ENCODE measurements at regions not wholly inside any gene's neighbourhood (a gene's known extent, or its start where the extent isn't known, plus 50 kb on each side); places are given as distances from the start of the nearest gene placed in this dataset.

DNA sequence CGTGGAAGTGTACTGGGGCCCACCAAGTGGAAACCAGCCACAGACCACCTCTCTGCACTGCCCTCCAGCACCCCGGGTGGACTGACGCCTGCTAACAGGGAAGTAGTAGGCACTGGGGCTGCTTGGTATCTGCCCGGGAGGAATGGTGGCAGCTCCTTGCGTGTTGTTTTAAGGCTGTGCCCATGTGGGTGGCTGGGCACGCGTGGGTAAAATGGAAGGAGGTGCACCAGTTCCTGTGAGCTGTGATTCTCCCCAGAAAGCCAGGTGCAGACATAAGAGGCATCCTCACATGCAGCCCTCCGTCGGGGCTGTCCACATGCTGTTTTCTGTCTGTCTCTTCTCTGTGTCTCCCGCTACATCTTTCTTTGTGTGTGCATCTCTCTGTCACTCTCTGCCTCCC, 122.3 kb downstream of the ENGASE start:
- TF ChIP-seq CTCF (conservative IDR thresholded peaks at IDR 0.05; ENCODE audit: low read depth, low read length) = no peak
- DNase-seq (ENCODE audit: low read depth) = no peak
- H3K4me3 ChIP-seq (ENCODE audit: low read length) = no peak overlapping the region

GRCh38 chr17:79192503-79193351, 118.1 kb downstream of the ENGASE start:
- TF ChIP-seq CTCF (conservative IDR thresholded peaks at IDR 0.05; ENCODE audit: low read depth, low read length) = no peak
- no peak for DNase-seq (ENCODE audit: low read depth)
- no peak overlapping the region for H3K4me3 ChIP-seq (ENCODE audit: low read length)

DNA sequence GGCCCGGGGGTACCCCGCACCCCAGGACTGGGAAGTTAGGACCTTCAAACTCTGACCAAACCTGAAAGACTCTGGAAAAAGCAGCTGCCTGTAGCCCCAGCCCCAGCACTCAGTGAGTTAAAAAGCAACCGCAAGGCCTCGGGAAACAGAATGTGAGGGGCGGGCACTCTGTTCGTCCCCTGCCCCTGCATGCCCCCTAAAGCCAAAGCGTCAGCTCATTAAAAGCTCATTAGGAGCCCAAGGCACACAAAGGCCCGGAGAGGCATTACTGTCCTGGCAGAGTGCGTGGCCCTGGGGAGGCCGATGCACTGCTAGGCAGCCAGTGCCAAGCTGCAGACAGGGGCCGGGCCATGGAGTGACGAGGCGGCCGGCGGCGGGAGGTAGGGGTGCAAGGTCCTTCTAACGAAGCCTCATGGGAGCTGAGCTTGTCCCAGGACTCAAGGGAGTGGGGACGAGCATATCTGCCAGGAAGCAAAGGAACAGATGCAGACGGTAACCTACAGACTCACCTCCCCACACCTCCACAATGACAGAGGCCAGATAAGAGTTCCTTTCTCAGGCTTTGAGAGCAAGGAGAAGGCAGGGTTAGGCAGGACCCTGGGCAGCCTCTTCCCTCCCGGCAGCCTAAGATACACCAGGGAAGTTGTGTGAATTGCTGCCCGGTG, 116.8 kb downstream of the ENGASE start:
- TF ChIP-seq CTCF (conservative IDR thresholded peaks at IDR 0.05; ENCODE audit: low read depth, low read length) = no peak
- DNase-seq (ENCODE audit: low read depth) = no peak
- H3K4me3 ChIP-seq (ENCODE audit: low read length) = no peak overlapping the region

GRCh38 chr17:79189305-79189704, 114.7 kb downstream of the ENGASE start:
- no peak for TF ChIP-seq CTCF (conservative IDR thresholded peaks at IDR 0.05; ENCODE audit: low read depth, low read length)
- H3K4me3 ChIP-seq (ENCODE audit: low read length) = no peak overlapping the region
- no peak for DNase-seq (ENCODE audit: low read depth)

DNA sequence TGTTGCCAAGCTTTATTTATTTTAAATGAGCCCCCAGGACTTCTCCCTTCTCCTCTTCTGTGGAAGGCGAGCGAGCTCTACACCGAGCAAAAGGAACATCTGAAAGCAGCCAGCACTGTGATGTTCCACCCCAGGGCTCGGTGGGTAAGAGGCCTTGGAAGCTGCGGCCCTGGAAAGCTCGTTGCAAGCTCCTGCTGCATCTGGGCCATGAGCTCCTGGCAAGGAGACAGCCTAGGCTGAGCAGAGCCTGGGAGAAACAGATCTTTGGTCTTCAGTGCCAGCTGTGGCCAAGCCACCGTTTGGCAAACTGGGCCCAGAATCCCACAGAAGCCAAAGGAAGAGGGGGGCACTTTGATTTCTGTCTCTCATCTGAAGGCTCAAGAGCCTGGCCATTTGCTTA, 114.1 kb downstream of the ENGASE start:
- DNase-seq (ENCODE audit: low read depth) = no peak
- no peak overlapping the region for H3K4me3 ChIP-seq (ENCODE audit: low read length)
- no peak for TF ChIP-seq CTCF (conservative IDR thresholded peaks at IDR 0.05; ENCODE audit: low read depth, low read length)

GRCh38 chr17:79188048-79188447, 113.4 kb downstream of the ENGASE start:
- peak; percentile 65 for TF ChIP-seq CTCF (conservative IDR thresholded peaks at IDR 0.05; ENCODE audit: low read depth, low read length)
- no peak overlapping the region for H3K4me3 ChIP-seq (ENCODE audit: low read length)
- no peak for DNase-seq (ENCODE audit: low read depth)

DNA sequence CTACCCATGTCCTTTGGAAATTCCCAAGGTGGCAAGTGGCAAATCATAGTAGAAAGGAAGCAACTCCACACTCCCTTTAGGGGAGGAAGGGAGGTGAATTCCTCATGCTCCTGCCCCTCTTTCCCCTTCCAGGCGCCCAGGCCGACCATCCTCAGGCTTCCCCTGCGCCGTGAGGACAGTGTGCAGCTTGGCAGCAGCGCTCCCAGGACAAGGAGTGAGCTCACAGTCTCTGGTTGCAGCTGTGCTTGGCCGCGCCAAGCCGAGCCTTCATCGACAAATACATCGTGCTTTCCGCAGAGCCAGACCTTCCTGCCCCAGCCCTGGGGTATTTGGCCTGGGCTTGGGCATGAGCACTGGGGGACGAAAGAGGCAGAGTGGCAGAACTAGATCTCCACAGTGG, 112.6 kb downstream of the ENGASE start:
- TF ChIP-seq CTCF (conservative IDR thresholded peaks at IDR 0.05; ENCODE audit: low read depth, low read length) = no peak
- no peak overlapping the region for H3K4me3 ChIP-seq (ENCODE audit: low read length)
- no peak for DNase-seq (ENCODE audit: low read depth)

Data from retinal pigment epithelial cell (primary cell).